GM12873 (cell line): ENCODE measurements at regions not wholly inside any gene's neighbourhood (a gene's known extent, or its start where the extent isn't known, plus 50 kb on each side); places are given as distances from the start of the nearest gene placed in this dataset.

Experiments
- CTCF ChIP-seq: IDR thresholded peaks from 2 replicates; pipeline ENCODE4 v1.5.1; 2012; ENCODE audit warnings: low read depth, mild to moderate bottlenecking, moderate library complexity, low read length, control low read depth; ENCODE audit not compliant: insufficient read depth; ENCODE audit errors: missing control alignments

- TF ChIP-seq CTCF: no peak
These were observed 108.4 kb downstream of the IRX5 start for GRCh38 chr16:55039042-55039441.

- no peak for TF ChIP-seq CTCF
These were observed 108.8 kb downstream of the IRX5 start for GRCh38 chr16:55039511-55039910.

GRCh38 chr16:55039931-55040330 lies 109.3 kb downstream of the IRX5 start:
- TF ChIP-seq CTCF: no peak

- no peak for TF ChIP-seq CTCF
These were observed 109.9 kb downstream of the IRX5 start for GRCh38 chr16:55040366-55041086.

GRCh38 chr16:55041540-55042234 lies 111.0 kb downstream of the IRX5 start:
- TF ChIP-seq CTCF: no peak

- no peak for TF ChIP-seq CTCF
These were observed 112.1 kb downstream of the IRX5 start for GRCh38 chr16:55042556-55043432.

- no peak for TF ChIP-seq CTCF
These were observed 112.8 kb downstream of the IRX5 start for GRCh38 chr16:55043499-55043898.
